BE2C (cell line): ENCODE measurements at regions not wholly inside any gene's neighbourhood (a gene's known extent, or its start where the extent isn't known, plus 50 kb on each side); places are given as distances from the start of the nearest gene placed in this dataset.

Experiments used
- DNase-seq: peaks from one replicate; pipeline ENCODE4 v3.0.0-alpha.2; 2020
- H3K27me3 ChIP-seq: fragments of 250-450 bp; sonication (Bioruptor Pico); 2 replicates; pipeline ENCODE4 v1.5.1; 2020; ENCODE audit warnings: mild to moderate bottlenecking
- H3K36me3 ChIP-seq: fragments of 250-450 bp; sonication (Bioruptor Pico); 2 replicates; pipeline ENCODE4 v1.5.1; 2020; ENCODE audit warnings: mild to moderate bottlenecking
- H3K4me1 ChIP-seq: fragments of 250-450 bp; sonication (Bioruptor Pico); 2 replicates; pipeline ENCODE4 v1.5.1; 2020
- H3K4me3 ChIP-seq: 2 replicates; pipeline ENCODE4 v1.5.1; 2011; ENCODE audit warnings: low read depth, low read length
- H3K9me3 ChIP-seq: fragments of 250-450 bp; sonication (Bioruptor Pico); 2 replicates; pipeline ENCODE4 v1.5.1; 2020
- TF ChIP-seq, protein P1 (sequence below): IDR thresholded peaks from 2 replicates; pipeline ENCODE4 v1.5.1; 2012; ENCODE audit warnings: mild to moderate bottlenecking, low read depth, low read length

- no peak overlapping the region for H3K4me3 ChIP-seq
- DNase-seq: no peak
- TF ChIP-seq, protein P1, sequence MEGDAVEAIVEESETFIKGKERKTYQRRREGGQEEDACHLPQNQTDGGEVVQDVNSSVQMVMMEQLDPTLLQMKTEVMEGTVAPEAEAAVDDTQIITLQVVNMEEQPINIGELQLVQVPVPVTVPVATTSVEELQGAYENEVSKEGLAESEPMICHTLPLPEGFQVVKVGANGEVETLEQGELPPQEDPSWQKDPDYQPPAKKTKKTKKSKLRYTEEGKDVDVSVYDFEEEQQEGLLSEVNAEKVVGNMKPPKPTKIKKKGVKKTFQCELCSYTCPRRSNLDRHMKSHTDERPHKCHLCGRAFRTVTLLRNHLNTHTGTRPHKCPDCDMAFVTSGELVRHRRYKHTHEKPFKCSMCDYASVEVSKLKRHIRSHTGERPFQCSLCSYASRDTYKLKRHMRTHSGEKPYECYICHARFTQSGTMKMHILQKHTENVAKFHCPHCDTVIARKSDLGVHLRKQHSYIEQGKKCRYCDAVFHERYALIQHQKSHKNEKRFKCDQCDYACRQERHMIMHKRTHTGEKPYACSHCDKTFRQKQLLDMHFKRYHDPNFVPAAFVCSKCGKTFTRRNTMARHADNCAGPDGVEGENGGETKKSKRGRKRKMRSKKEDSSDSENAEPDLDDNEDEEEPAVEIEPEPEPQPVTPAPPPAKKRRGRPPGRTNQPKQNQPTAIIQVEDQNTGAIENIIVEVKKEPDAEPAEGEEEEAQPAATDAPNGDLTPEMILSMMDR: no peak
- no peaks in the 10 kb centered on the region for H3K9me3 ChIP-seq
- no peaks in the 10 kb centered on the region for H3K36me3 ChIP-seq
- H3K27me3 ChIP-seq: no peaks in the 10 kb centered on the region
- H3K4me1 ChIP-seq: no peaks in the 10 kb centered on the region
Measured at GRCh38 chr18:73940721-73941120, 206.9 kb downstream of the FBXO15 start.

GRCh38 chr18:73939391-73939790 lies 208.2 kb downstream of the FBXO15 start:
- Histone ChIP-seq H3K9me3 (no peaks in the 10 kb centered on the region), H3K4me1 (no peaks in the 10 kb centered on the region), H3K36me3 (no peaks in the 10 kb centered on the region), H3K27me3 (no peaks in the 10 kb centered on the region), H3K4me3 (no peak overlapping the region)
- no peak for DNase-seq
- TF ChIP-seq, protein P1: no peak

DNA sequence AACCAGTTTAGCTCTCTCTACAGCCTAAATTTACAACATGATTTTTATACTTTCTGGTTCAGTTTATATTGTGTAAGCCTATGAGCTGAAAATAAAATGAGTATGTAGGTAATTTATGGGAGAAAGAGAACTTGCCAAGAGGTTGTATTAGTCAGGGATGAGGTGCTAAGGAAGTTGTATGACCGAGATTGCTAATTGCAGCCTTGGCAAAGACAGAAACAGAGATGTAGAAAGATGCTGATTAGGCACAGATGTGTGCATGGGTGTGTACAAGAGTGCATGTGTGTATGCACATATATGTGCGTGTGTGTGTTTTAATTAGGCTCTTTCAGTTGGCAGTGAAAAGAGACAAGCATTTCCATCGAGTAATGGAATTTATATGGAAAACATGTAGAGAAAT lies 213.9 kb downstream of the FBXO15 start:
- no peak overlapping the region for H3K4me3 ChIP-seq
- TF ChIP-seq, protein P1: no peak

DNA sequence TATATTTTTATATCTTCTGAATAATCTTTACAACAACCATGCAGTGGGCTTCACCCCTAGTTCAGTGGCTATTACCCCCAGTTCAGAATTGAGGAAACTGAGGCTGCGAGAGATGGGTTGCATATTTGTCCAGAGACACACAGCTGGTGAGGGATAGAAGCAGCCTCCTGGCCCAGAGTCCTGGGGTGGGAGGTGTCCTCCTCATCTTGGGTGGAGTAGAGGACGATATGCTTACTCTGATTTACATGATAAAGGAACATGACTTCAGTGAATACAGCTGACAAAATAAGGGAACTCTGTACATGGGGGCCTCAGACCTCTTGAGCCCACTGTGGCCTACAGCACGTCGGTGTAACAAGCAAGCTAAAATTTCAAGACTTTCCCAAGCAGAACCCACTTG lies 214.7 kb downstream of the FBXO15 start:
- Histone ChIP-seq H3K27me3 (no peaks in the 10 kb centered on the region), H3K36me3 (no peaks in the 10 kb centered on the region), H3K4me1 (no peaks in the 10 kb centered on the region), H3K4me3 (no peak overlapping the region), H3K9me3 (no peaks in the 10 kb centered on the region)
- DNase-seq: no peak
- TF ChIP-seq, protein P1: no peak

More for the DNA sequence above, 213.9 kb downstream of the FBXO15 start:
- Histone ChIP-seq H3K36me3 (no peaks in the 10 kb centered on the region), H3K4me1 (no peaks in the 10 kb centered on the region), H3K9me3 (no peaks in the 10 kb centered on the region), H3K27me3 (no peaks in the 10 kb centered on the region)
- no peak for DNase-seq

DNA sequence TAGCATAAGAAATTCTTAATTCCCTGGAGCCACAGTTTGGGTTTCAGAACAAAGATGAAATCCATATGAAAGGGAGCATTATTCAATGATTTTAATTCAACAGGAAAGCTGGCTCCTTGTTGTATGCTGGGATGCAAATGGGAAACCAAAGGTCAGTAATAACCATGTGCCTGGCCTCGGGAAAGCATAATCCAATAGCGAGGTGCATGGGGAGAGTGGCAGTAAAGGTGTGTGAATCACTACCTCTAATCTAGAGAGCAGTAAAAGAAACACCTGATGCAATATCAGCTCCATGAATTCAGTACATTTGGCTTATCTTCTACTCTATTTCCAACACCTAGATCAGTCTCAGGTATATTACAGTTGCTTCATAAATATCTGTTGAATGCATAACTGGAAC lies 220.1 kb downstream of the FBXO15 start:
- Histone ChIP-seq H3K4me1 (no peaks in the 10 kb centered on the region), H3K36me3 (no peaks in the 10 kb centered on the region), H3K27me3 (no peaks in the 10 kb centered on the region), H3K9me3 (no peaks in the 10 kb centered on the region), H3K4me3 (no peak overlapping the region)
- TF ChIP-seq, protein P1: no peak
- DNase-seq: no peak

GRCh38 chr18:73924836-73925235 lies 222.8 kb downstream of the FBXO15 start:
- Histone ChIP-seq H3K4me1 (no peaks in the 10 kb centered on the region), H3K36me3 (no peaks in the 10 kb centered on the region), H3K4me3 (no peak overlapping the region), H3K9me3 (no peaks in the 10 kb centered on the region), H3K27me3 (no peaks in the 10 kb centered on the region)
- TF ChIP-seq, protein P1: no peak
- no peak for DNase-seq
